Femur (tissue), 1 donor: ENCODE measurements at regions not wholly inside any gene's neighbourhood (a gene's known extent, or its start where the extent isn't known, plus 50 kb on each side); places are given as distances from the start of the nearest gene placed in this dataset.
A peak's percentile ranks its signal among the peaks of the same experiment; 100 is the strongest.

ENCODE experiments used
- DNase-seq: peaks from one replicate; pipeline ENCODE4 v3.0.0-alpha.2; 2017

GRCh38 chr10:30256084-30256483, 93.0 kb downstream of the MTPAP start:
- no peak for DNase-seq

- DNase-seq = no peak
Observed at GRCh38 chr10:30254926-30255325, 94.2 kb downstream of the MTPAP start.

DNA sequence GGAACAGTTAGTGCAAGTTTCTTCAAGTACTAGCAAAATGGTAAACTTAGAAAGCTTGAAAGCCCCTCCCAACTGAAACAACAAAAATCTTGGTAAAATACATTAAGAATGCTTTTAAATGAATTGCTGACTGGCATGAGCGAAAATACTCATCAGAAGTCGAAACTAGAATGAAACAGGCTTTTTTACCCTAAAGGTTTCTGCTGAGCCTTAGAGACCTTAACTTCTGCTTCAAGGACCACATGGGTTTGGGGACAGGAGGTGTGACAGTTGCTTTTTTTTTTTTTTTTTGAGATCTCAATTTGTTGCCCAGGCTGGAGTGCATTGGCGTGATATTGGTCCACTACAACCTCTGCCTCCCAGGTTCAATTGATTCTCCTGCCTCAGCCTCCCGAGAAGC, 100.3 kb downstream of the MTPAP start:
- no peak for DNase-seq

GRCh38 chr10:30247704-30248103, 101.4 kb downstream of the MTPAP start:
- no peak for DNase-seq

- no peak for DNase-seq
Observed at GRCh38 chr10:30241422-30242110, 107.5 kb downstream of the MTPAP start.

DNA sequence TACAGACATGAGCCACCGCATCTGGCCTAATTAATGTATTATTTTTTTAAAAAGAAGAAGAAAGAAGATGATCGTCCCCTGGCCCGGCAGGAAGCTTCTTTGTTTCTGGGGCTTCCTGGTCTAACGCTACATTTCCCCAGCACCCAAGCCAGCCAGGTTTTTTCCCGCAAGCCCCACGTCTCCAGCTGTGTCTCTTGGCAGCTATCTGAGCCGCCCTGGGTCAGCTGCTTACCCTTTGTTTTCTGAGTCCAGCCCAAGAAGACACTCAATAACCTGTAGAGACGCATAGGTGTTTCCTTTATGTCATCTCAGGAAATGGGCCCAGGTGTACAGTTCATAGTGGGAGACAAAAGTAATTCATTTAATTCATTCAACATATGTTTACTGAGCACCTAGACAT, 110.2 kb downstream of the MTPAP start:
- no peak for DNase-seq

- no peak for DNase-seq
Observed at GRCh38 chr10:30233186-30233959, 115.7 kb downstream of the MTPAP start.

- no peak for DNase-seq
Observed at GRCh38 chr10:30231709-30232108, 117.4 kb downstream of the MTPAP start.

DNA sequence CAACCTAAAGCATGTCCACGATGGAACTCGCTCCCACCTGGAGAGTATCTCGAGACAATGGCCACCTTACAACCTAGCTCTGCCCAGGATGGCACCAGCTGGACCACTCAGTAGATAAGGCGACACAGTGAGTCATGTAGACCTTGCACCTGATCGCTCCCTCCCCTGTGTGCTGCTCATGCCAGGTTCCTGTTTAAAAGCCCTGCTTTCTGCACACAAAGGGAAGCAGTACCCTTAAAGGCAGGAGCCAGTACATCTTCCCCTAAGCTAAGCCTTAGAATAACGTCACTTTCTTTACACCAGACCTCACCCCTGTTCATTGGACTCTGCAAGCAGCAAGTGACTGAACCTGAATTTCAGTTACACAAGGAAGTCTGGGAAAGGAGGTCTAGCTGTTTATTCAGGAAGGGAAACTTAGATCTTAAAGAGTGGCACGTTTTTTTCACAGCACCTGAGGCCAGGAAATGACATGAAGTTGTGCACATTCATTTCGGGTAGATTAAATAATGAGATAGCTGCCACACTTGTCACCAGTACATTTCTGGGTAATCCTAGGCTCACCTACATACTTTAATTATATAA, 117.9 kb downstream of the MTPAP start:
- DNase-seq = no peak

GRCh38 chr10:30229536-30229935, 119.5 kb downstream of the MTPAP start:
- DNase-seq = no peak

- DNase-seq = no peak
Observed at GRCh38 chr10:30228417-30229036, 120.6 kb downstream of the MTPAP start.

GRCh38 chr10:30227481-30227880, 121.6 kb downstream of the MTPAP start:
- DNase-seq = peak; percentile 38

- DNase-seq = peak; percentile 39
Observed at GRCh38 chr10:30219971-30220751, 128.9 kb downstream of the MTPAP start.

GRCh38 chr10:30216821-30217220, 132.3 kb downstream of the MTPAP start:
- DNase-seq = no peak

GRCh38 chr10:30215623-30216022, 133.5 kb downstream of the MTPAP start:
- peak; percentile 75 for DNase-seq

DNA sequence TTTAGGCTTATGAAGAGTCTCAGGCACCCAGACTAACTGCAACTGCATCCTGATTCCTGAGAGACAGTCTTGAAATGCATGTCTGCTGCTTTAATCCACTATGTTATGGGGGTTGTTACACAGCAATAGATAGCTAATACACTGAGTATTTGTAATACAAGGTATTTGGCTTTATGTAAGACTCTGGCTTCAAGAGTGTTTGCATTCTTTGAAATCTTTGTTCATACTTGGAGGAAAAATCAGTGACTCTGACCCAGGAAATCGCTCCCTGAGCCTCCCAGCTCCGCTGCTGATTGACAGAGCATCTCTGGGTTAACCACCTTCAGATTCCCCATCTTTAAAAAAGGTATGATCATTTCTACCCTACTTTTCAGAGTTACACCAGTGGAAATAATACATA, 133.9 kb downstream of the MTPAP start:
- DNase-seq = no peak

GRCh38 chr10:30210296-30210695, 138.8 kb downstream of the MTPAP start:
- DNase-seq = no peak

- DNase-seq = no peak
Observed at GRCh38 chr10:30208330-30208729, 140.7 kb downstream of the MTPAP start.

DNA sequence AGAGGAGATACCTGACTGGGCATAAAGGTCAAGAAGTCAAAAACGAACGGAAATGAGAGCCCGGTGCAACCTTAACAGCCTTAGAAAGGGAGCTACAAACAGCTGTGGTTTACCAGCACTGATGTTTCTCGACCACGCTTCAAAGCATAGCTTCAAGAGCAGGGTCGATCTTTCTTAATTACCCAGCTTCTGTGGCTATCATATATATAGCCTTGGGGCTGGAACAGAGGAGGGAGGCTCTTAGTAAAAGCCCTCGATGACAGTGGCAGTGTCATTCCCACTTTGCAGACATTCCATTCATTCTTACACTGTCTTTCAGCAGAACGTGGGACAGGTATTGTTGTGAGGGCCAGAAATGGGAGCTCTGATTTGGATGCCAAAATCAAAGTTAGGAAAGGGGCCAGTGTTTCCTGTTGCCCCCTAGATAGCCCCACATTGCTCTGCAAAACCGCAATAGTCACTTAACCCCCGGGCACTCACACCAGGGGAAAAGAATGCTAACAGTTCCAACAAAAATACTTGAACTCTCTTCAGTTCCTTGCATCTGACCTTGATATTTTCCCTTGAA, 141.5 kb downstream of the MTPAP start:
- DNase-seq = no peak

DNA sequence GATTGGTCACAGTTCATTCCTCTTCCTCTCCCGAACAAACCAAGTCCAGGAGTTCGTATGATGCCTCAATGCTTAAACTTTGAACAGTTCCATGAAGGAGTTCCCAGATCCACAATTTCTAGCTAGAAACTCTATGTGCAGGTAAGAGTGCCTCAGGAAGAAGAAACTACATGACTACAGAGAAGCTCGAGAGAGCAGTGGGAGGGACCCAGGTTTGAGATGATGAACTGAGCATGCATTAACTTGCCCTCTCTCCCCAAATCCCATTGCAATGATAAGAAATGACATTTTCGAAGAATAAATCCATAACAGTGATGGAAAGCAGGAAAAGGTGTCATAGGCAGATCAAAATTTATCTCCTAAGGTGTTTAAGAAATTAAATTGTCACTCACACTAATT, 140.6 kb upstream of the JCAD start:
- no peak for DNase-seq

- DNase-seq = no peak
Observed at GRCh38 chr10:30199376-30200016, 140.1 kb upstream of the JCAD start.

- DNase-seq = no peak
Observed at GRCh38 chr10:30197186-30197585, 137.8 kb upstream of the JCAD start.
